HG03175 (cell line): ENCODE measurements at regions not wholly inside any gene's neighbourhood (a gene's known extent, or its start where the extent isn't known, plus 50 kb on each side); places are given as distances from the start of the nearest gene placed in this dataset.

Experiments used
- ATAC-seq: cut with Tn5 transposase; IDR thresholded peaks from one replicate; pipeline ENCODE4 v1.9.1; 2021; ENCODE audit warnings: mild to moderate bottlenecking, moderate library complexity; ENCODE audit not compliant: unreplicated experiment

DNA sequence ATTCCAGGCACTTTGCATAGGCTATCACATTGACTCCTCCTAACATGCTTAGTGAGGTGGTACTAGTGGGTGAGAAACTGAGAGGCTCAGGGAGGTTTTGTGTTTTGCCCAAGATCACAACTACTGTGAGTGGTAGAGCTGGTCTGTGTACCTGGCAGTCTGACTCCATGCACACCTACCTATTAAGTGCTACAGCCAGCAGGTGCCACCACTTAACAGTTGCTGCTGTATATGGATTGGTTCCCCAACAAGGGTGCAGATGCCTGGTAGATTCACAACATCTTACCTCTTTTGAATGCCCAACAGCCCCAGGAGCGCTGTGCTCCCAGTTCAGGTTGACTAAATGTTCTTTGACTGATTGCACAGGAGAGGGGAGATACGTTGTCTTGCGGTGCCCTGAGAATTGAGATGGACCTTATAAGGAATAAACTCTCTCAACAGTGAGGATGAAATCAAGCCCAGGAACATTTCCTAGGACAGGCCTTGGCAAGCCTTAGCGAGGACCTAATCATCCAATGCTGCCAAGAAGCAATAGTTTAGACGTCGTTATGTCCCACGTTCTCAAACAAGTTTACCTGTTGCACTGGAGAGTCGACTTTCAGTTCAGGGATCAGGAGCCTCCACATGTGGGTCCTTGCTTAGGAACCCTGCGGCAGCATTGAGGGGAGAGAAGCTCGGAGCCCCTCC, 78.9 kb upstream of the F3 start:
- no peak for ATAC-seq

DNA sequence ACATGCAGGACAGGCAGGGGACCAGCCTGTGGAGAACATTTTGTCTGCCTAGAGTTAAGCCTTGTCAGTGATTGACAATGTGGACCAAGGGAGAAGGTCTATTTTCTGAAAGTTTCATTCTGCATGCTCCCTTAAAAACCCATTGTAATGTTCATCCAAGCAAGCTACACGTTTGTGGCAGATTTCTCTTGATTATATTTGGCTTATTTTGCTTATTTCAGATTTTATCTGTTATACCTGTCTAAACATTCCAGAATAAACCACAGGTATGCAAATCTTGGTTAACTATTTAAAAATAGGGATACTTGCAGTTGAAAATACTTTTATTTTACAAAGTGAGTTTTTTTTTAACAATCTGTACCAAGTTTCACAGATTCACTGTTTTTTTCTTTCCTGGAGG, 78.2 kb upstream of the F3 start:
- no peak for ATAC-seq

DNA sequence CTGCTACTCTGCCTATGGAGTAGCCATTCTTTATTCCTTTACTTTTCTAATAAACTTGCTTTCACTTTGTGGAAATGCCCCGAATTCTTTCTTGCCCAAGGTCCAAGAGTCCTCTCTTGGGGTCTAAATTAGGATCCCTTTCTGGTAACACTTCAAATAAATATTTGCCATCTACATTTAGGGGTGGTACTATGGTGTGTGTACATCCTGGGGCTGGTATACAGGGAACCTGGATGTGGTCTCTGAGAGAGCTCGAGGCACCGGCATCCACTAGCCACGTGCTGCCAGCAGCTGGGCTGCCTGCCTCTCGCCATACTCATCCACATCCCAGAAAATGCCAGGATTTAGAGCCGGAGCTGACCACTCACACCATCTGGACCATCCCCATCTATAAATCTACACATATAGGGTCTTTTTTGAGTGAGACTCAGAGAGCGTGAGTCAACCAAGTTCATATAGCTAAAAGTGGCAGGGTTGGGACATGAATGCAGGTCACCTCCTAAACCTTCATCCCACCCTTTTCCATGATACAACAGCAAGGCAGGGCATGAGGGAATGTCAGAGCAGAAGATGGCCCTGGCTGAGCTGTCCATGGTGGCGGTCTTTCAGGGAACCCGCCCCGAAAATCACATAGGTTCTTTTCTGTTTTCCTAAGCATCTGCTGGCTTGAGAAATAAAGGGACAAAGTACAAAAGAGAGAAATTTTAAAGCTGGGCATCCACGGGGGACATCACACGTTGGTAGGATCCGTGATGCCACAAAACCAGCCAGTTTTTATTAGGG, 76.6 kb upstream of the F3 start:
- no peak for ATAC-seq

DNA sequence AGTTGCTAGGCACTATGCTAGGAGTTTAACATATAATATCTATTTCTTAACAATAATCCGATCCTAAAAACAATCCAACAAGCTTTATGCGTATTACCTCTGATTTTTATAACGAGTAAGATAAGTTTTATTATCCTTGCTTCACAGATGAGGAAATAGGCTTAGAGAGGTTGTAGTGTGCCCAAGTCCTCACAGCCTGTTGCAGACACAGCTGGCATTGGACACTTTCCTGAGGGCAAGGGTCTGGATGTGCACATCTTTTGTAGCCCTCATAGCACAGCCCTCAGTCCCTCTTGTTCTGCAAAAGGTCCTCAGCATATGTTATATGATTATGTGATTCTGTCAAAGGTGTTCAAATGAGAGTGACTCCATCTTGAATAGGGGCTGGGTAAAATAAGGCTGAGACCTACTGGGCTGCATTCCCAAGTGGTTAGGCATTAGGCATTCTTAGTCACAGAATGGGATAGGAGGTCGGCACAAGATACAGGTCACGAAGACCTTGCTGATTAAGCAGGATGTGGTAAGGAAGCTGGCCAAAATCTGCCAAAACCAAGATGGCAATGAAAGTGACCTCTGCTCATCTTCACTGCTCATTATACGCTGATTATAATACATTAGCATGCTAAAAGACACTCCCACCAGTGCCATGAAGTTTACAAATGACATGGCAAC, 75.7 kb upstream of the F3 start:
- no peak for ATAC-seq

DNA sequence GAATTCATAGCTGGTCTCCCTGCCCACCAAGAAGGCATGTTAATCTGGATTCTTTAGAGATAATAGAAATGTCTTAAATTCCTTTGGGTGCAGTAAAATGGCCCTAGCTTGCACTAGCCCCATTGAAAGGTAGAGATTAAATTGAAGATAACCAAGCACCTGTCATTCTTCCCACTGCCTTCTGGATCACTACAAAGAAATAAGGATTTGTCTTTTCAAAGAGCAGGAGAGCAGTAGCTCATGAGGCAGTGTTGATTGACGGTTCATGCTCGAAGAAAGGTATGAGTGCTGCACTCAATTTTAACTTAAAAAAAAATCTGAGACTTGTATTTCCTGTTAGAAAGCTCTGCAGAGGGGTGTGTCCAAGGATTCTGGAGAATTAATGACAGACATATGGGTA, 74.9 kb upstream of the F3 start:
- ATAC-seq, result no peak

DNA sequence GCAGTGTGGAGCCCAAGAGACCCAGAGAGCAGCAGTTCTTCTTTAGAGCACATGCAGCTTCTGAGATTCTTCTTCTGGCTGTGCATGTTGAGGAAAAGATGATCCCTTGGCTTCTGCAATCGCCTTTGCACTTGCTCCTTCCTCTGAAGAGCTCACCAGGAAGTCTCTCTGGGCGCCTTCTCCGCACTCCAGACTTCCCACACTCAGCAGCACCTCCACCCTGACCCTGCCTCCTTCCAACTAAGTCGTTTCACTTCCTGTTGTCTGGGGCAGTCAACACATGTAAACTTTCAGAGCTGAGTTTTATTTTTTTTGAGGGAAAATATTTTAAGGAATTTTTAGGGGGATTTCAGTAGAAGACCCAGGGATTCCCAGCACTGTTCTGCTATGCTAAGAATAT, 73.4 kb upstream of the F3 start:
- ATAC-seq, result no peak

DNA sequence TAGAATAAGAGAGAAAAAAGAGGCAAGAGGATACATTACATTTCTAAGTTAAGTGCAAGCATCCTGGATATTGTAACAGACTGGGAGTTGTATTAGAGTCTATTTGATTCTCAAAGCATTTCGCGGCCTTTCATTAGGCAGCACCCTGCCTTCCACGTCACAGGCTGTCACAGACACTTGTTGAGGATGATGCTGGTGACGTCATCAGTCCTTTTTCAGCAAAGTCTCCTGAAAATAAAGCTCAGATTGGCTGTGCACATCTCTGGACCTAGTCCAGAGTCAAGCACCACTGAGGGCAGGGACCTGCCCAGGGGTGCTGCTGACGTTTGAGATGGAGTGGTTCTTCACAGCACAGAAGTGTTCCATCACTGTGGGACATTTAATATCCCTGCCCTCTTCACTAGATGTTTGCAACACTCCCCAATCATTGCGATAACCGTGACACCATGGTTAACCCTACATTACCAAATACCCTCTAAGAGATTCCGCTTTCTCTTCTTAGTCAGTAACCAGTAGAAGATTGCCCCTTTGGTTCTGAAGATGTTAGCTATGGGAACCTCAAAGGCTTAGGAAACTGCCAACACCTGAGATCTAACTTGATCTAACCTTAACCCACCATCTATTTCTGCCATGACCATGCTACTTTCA, 72.7 kb upstream of the F3 start:
- no peak for ATAC-seq

DNA sequence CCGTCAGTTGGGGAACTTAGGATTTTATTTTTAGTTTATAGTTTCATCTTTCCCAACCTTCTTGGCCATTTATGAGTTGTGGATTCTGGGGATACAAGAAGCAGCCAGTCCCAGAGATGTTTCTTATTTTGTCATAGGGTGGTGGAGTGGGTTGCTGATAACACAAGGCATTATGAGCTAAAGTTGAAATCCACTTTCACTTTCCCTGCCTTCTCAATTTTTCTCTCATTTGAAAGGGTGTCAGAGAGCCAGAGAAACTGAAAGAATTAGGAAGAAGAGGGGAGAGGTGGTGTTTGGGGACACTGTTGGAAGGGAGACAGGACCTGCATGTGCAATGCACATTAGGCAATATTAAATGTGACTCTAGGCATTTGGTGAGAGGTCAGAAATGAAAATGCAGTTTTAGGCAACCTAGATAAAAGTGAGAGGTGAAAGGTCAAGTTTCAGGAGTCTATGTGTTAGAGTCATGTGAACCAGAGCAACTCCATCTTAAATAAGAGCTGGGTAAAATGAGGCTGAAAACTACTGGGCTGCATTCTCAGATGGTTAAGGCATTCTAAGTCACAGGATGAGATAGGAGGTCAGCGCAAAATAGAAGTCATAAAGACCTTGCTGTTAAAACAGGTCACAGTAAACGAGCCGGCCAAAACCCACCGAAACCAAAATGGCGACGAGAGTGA, 71.1 kb upstream of the F3 start:
- no peak for ATAC-seq

DNA sequence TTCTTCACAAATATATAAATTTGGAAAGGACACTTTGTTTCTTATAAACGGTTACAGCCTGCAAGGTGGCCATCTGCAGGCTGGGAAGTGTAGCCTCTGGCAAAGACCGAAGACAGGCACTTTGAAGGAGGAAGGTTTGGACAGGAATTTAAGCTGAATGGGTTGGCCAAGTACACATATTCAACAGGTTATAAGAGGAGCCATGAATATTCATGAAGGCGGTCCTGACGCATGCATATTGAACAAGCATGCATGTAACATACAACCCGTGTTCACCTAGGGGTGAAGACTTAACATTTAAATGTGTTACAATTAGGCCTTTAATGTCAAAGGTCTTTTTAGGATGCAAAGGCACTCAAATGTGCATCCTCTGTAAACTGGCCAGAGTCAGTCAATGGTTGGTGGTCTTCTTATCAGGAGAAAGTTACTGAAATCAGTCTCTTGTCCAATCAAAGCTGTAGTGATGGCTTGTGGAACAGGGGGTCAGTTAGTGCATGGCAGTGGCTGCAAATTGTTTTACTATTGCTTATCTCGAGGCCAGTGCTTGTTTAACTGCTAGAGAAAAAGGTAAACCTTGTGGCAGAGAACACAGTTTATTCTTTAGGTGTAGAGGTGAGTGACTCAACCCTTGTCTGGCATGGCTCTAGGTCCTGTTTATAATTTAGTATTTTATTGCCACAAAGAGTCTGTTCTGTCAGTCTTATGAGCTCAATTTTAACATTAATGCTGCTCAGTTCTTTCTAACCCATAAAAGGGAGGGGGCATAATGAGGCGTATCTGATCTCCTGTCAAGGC, 70.3 kb upstream of the F3 start:
- no peak for ATAC-seq

DNA sequence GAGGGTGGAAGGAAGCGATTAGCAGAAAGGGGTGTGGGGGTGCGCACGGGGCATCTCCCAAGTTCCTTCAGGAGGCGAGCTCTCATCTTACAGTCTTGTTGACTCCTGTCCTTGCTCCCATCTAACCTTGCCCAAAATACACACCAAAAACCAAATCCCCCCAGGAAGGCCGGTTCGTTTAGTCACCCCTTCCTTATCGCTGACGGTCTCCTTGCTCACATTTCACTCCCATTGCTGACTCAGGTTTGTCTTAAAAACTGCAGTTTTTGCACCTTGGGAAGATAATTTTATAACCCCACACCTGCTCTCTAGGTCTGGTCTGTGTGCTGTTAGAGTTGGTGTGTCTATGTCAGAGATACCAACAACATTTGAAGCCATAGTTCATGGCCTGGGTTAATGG, 68.1 kb upstream of the F3 start:
- ATAC-seq, result no peak

DNA sequence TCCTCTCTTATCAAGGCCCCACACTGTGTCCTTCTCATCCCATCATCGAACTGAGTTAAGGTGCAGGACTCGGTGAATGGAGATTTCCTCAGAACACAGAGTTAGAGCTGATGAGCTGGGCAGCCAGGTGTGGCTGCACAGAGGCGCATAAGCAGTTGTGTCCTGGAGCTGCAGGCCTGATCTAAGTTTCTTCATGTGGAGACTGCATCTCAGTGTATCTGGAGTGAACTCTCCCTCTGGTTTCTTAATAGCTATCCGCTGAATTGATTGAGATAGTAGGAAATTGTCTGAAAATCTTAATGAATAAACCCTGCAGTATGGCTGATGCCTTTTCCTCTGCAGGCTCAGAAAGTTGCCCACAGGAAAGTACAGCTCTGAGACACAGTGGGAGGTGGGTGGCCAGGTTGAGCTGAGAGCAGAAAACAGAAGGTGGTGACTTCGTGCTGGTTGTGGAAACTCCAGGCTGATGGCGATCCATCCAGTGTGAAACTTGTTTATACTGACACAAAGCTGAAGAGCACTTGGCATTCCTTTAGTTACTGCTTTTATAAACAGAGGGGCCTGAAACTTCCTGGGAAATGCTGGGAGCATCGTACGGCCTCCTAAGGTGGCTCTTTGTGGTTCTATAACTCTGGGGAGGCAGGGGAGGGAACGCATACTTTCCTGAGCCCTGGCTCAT, 67.4 kb upstream of the F3 start:
- ATAC-seq, result no peak

DNA sequence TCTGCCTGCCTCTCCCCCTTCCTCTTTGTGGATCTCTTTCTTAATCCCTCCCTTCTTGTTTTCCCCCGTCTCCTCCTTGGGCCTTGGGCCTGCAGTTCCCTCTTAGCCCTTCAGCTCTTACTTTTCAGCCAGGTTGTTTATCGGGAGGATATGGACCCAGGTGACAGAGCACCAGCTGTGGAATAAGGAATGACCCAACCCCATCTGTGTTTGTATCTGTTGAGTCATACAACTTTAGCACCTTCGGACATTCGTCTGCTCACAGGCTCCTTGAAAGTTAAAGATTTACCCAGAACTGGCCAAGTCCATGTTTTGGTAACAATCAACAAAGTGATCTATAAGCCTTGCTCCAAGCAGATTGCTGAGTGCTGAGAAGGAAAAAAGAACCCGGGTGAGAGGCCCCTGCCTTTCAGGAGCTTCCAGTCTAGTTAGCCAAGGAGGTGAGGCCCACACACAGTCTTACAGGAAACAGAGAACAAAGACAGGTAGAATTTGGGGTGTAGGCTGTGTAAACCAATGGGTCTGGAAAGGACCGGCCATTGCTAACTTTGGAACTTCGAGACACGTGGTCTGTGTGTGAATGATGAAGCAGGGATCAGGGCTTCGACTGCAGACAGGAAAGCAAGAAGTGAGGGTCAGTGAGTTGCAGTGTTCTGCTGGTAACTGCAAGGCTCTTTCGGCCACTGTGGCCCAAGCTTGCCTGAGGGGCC, 66.7 kb upstream of the F3 start:
- no peak for ATAC-seq

DNA sequence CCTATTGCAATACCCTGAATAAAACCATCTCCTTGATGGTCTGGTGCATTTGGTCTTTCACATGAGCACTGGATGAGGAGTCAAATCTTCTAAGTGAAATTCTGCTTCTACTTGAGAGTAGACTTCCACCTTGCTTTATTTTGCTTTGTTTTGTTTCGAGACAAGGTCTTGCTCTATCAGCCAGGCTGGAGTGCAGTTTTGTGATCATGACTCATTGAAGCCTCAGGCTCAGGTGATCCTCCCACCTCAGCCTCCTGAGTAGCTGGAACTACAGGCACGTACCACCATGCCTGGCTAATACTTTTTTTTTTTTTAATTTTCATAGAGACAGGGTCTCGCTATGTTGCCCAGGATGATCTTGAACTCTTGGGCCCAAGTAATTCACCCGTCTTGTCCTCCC, 65.8 kb upstream of the F3 start:
- ATAC-seq, result no peak

DNA sequence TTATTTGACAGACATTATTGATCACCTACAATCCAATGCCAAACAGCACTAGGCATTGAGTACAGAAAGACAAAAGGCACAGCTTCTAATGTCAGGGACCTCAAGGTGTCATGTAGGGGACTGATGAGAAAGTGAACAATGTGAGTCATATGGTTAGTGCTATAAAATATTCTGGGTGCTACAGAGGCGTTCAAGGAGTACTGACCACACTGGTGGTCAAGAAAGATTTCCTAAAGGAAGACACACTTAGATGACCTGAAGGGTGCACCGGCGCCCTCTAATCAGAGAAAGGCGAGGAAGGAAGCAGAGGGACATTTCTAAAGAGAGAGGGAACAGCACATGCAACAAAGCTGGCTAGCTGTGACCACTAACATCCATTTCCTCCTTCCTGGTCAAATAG, 64.9 kb upstream of the F3 start:
- ATAC-seq, result no peak

DNA sequence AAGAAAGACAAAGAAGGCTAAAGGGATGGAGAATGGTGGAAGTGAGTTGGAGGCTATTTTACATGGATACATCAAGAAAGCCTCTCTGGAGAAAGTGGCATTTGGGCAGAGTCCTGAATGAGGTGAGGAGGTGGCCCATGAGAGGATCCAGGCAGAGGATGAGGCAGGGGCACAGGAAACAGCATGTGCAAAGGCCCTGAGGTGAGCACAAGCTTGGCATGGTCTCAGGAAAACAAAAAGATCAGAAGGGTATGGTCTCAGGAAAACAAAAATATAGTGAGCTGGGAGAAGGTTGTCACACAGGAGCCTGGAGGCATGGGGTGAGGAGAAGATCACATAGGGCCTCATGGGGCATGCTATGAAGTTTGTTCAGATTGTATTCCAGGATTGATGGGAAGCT, 62.1 kb upstream of the F3 start:
- no peak for ATAC-seq

DNA sequence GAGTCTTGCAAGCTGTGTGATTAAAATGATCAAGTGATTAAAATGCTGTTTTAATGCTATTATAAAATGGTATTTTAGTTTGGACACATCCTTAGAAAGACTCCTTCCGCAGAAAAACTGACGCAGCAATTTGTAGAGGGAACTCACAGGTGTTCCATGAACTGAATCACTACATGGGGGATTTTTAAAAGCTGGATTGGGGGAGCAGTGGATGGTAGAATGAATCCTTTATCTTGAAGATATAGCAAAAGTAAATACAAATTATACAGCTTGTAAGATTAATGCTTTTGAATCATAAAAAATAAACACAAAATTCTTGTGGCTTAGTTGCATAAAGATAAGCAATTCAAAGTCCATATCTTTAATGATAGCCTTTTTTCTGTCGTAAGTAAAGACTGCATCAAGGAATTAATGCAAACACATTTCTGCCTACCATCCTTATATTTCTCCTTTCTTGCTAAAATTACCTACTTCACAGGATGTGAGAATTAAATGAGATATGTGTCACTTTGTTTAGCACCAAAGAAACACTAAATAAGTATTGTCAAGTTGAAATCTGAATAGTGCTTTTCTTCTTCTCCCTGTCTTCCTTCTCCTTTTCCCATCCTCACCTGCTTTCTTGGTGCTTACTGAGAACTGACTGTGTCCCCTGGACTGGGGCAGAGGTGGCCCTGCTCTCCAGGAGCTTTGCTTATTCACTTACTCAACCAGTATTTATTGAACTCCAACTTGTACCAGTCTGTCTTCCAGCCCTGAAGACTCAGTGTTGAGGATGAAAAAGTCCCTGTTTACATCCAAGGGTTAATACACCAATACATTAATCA, 61.5 kb upstream of the F3 start:
- ATAC-seq, result no peak

DNA sequence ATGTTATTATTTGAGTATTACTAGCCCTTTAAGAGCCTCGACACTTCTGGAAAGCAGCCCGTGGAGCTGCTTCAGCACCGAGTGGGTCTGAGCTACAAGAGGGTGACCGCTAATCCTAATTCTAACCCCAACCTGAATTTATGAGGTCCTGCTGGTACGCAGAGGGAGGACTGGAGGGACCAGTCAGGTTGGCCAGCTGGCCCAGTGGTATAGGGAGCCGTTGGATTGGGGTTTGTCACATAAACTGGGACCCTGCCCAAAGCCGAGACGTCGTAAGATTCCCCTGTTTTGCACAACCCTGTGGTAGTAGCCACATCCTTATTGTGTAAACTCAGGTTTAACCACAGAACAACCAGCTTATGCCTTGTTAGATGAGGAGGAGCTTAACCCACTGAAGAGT, 60.8 kb upstream of the F3 start:
- ATAC-seq, result no peak

DNA sequence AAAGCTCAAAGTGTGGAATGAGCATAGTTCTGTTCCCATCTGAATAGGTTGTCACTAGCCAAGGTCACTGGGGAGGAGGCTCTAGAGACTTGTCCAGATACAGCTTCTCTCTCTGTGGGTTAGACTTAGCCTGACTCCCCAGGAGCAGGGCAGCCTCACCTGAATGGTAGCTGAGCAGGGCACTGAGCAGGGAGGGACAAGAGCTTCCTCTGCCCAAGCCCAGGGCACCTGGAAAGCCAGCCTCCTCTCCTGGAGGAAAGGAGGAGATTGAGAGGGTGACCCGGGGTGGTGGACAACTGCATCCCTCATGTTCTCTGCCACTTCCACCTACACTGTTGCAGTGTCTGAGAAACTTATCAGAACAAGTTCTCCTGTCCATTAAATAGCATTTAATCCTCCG, 59.0 kb upstream of the F3 start:
- ATAC-seq, result no peak
